Kidney (tissue), 13 donors: ENCODE measurements at regions not wholly inside any gene's neighbourhood (a gene's known extent, or its start where the extent isn't known, plus 50 kb on each side); places are given as distances from the start of the nearest gene placed in this dataset.

Source experiments
- DNase-seq, 5 donors: peaks; one replicate each; pipeline ENCODE4 v3.0.0-alpha.2; 2013 to 2020
- FAIRE-seq: peaks from 2 replicates; lab custom pipeline; 2012; peaks lifted over from hg19 to GRCh38; lab: Jason Lieb, UNC
- H3K27ac ChIP-seq, 2 donors: one replicate each; pipeline ENCODE4 v1.7.0; 2013; ENCODE audit warnings: low read depth in 2 of 2, low read length in 2 of 2, inconsistent platforms in 1 of 2
- H3K27me3 ChIP-seq: one replicate; pipeline ENCODE4 v1.7.1; 2013; ENCODE audit warnings: low read length, inconsistent platforms; ENCODE audit not compliant: control insufficient read depth, insufficient read depth
- H3K36me3 ChIP-seq, 3 donors: one replicate each; pipeline versions ENCODE4 v1.7.0 to v1.7.1; 2013; ENCODE audit warnings: low read length in 3 of 3, control low read depth in 1 of 3, inconsistent platforms in 1 of 3; ENCODE audit not compliant: insufficient read depth in 3 of 3, control insufficient read depth in 2 of 3
- H3K4me1 ChIP-seq, 3 donors: one replicate each; pipeline versions ENCODE4 v1.7.0 to v1.7.1; 2013; ENCODE audit warnings: low read length in 3 of 3, inconsistent platforms in 1 of 3, low read depth in 1 of 3; ENCODE audit not compliant: control insufficient read depth in 2 of 3, insufficient read depth in 2 of 3
- H3K4me3 ChIP-seq, 3 donors: one replicate each; pipeline versions ENCODE4 v1.7.0 to v1.8.1; 2013; ENCODE audit warnings: low read length in 3 of 3, control low read depth in 1 of 3, inconsistent platforms in 1 of 3
- H3K9ac ChIP-seq, 3 donors: one replicate each; pipeline versions ENCODE4 v1.7.0 to v1.7.1; 2013; ENCODE audit warnings: low read length in 3 of 3, control low read depth in 1 of 3, inconsistent platforms in 1 of 3
- H3K9me3 ChIP-seq, 3 donors: one replicate each; pipeline versions ENCODE4 v1.7.0 to v1.7.1; 2013; ENCODE audit warnings: low read length in 3 of 3, control low read depth in 1 of 3, inconsistent platforms in 1 of 3; ENCODE audit not compliant: control insufficient read depth in 2 of 3, insufficient read depth in 1 of 3
- intact Hi-C: fragments of 100-400 bp; cut with DNase I; formaldehyde crosslinking; loops from one replicate; pipeline ENCODE4 v1.11.1; 2022
- TF ChIP-seq, protein P1 (sequence below): IDR thresholded peaks from 3 replicates; pipeline ENCODE4 v1.5.1; 2012; ENCODE audit warnings: mild to moderate bottlenecking, moderate library complexity, borderline replicate concordance; ENCODE audit not compliant: insufficient read depth; ENCODE audit errors: extremely low read depth
- donor health status: control.
- donor health status: control.
- donor health status: control.
- donor health status: control.
- donor health status: control.
- donor health status: DM: yes; HTN: yes; CAD: no.
- donor health status: Normal renal cell carcinoma (clear cell type).

DNA sequence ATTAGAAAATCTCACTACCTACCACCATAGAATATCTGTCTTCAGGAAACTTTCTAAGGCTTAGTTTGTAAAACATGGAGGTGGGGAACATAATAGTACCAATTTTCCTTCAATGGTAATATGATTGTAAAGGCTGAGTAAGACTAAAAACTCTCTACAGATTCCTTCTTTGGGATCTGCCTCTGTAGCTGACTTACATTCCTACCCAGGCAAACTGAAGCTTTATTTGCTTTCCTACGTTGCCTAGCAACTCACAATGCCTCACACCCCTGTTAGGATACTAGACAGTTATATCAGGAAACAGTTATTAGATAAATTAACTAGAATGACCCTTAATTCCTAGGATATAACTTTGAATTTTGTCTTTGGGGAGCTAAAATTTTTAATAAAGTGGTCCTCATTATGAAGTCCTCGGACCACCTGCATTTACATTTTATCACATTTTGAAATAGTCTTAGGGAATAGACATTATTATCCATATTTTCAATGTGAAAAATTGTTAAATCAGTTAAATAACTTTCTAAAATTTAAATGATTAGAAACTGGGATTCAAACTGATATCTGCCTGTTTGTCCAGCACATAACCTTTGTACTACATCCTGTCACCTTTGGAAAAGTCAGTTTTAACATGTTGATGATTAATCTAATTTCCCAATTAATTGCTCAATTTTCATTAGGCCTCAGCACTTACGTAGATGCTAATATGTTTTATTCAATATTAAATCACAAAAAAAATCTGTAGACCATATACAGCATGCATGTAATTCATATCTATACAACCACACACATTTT is 591.4 kb downstream of the RNF144B start:
- no peak for FAIRE-seq
- intact Hi-C loops: no loop called here

DNA sequence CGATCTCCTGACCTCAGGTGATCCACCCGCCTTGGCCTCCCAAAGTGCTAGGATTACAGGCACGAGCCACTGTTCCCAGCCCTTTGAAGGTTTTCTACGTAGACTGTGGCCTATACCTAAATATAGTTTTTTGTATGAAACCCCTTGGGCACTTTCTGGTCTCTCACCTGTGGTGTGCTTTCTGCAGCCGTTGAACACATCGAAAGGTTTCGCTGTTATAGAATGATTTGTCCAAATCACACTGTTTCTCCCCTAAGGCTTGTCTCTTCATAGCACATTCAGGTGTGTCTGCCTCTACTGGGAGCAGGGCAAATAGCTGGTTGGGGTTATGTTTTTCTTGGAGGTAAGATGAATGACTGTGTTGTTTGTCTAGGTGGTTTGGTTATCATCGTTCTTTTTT is 597.9 kb downstream of the RNF144B start:
- no peaks in the 10 kb centered on the region for H3K27me3 ChIP-seq
- TF ChIP-seq, protein P1, sequence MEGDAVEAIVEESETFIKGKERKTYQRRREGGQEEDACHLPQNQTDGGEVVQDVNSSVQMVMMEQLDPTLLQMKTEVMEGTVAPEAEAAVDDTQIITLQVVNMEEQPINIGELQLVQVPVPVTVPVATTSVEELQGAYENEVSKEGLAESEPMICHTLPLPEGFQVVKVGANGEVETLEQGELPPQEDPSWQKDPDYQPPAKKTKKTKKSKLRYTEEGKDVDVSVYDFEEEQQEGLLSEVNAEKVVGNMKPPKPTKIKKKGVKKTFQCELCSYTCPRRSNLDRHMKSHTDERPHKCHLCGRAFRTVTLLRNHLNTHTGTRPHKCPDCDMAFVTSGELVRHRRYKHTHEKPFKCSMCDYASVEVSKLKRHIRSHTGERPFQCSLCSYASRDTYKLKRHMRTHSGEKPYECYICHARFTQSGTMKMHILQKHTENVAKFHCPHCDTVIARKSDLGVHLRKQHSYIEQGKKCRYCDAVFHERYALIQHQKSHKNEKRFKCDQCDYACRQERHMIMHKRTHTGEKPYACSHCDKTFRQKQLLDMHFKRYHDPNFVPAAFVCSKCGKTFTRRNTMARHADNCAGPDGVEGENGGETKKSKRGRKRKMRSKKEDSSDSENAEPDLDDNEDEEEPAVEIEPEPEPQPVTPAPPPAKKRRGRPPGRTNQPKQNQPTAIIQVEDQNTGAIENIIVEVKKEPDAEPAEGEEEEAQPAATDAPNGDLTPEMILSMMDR: no peak
- no peak overlapping the region for H3K9ac ChIP-seq
- H3K4me1 ChIP-seq: no peaks in the 10 kb centered on the region
- H3K36me3 ChIP-seq: no peaks in the 10 kb centered on the region
- FAIRE-seq (no peak), DNase-seq (no peak)
- intact Hi-C loops: loop anchor here (10.0 kb wide), 1 partner anchor 870 kb away; no protein-coding TSS in a partner anchor
- H3K9me3 ChIP-seq: no peaks in the 10 kb centered on the region
- H3K27ac ChIP-seq: no peak overlapping the region
- no peak overlapping the region for H3K4me3 ChIP-seq

More for the DNA sequence above, 591.4 kb downstream of the RNF144B start:
- Histone ChIP-seq H3K9me3 (no peaks in the 10 kb centered on the region), H3K27ac (no peak overlapping the region), H3K4me1 (no peaks in the 10 kb centered on the region), H3K27me3 (no peaks in the 10 kb centered on the region), H3K9ac (no peak overlapping the region), H3K4me3 (no peak overlapping the region), H3K36me3 (no peaks in the 10 kb centered on the region)
- TF ChIP-seq, protein P1: no peak
- peak in 3 of 5 donors; percentile 41 to 79 (median 78) for DNase-seq

DNA sequence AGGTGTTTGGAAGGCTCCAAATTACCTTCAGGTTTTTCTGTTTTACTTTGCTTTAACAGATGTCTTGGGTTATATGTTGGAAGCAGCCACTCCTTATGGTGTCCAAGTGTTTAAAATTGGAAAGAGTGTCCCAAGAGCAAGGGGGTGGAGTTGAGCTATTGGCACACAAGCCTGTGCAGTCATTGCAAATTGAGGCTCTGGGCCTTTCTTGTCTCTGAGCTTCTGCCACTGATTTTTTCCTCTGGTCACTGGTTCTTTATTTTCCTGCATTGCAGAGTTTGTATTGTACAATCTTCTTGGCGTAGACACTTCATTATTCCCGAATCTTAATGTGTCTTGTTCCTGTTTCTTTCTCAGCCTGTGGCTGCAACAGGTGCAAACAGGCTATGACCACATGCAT is 598.8 kb downstream of the RNF144B start:
- Histone ChIP-seq H3K9ac (no peak overlapping the region), H3K4me1 (no peaks in the 10 kb centered on the region), H3K4me3 (no peak overlapping the region), H3K27me3 (no peaks in the 10 kb centered on the region), H3K36me3 (no peaks in the 10 kb centered on the region), H3K9me3 (no peaks in the 10 kb centered on the region), H3K27ac (no peak overlapping the region)
- FAIRE-seq (no peak), DNase-seq (no peak)
- intact Hi-C loops: loop anchor here (10.0 kb wide), 1 partner anchor 869 kb away; no protein-coding TSS in a partner anchor
- TF ChIP-seq, protein P1: no peak
